ENCODE measurements at regions not wholly inside any gene's neighbourhood (a gene's known extent, or its start where the extent isn't known, plus 50 kb on each side); places are given as distances from the start of the nearest gene placed in this dataset.

GRCh38 chr3:11919390-11919789 lies 72.7 kb upstream of the TAMM41 start:
- no peak for DNase-seq

- no peak for DNase-seq
Measured at GRCh38 chr3:11924518-11924917, 77.8 kb upstream of the TAMM41 start.

- DNase-seq, result peak; percentile 46
Measured at GRCh38 chr3:11928381-11928780, 75.8 kb upstream of the SYN2 start.

- DNase-seq, result no peak
Measured at GRCh38 chr3:11929531-11929930, 74.7 kb upstream of the SYN2 start.

GRCh38 chr3:11930084-11930483 lies 74.1 kb upstream of the SYN2 start:
- DNase-seq, result no peak

GRCh38 chr3:11932636-11933035 lies 71.6 kb upstream of the SYN2 start:
- DNase-seq, result no peak

GRCh38 chr3:11933529-11933928 lies 70.7 kb upstream of the SYN2 start:
- DNase-seq, result no peak

GRCh38 chr3:11944052-11944673 lies 60.0 kb upstream of the SYN2 start:
- DNase-seq, result peak; percentile 27

- DNase-seq, result no peak
Measured at GRCh38 chr3:11948331-11948730, 55.9 kb upstream of the SYN2 start.

- DNase-seq, result no peak
Measured at GRCh38 chr3:11948866-11949265, 55.3 kb upstream of the SYN2 start.

- no peak for DNase-seq
Measured at GRCh38 chr3:11949351-11949750, 54.8 kb upstream of the SYN2 start.

- DNase-seq, result no peak
Measured at GRCh38 chr3:11950576-11950975, 53.6 kb upstream of the SYN2 start.

GRCh38 chr3:11953350-11953749 lies 50.8 kb upstream of the SYN2 start:
- DNase-seq, result no peak

GRCh38 chr3:11953778-11954177 lies 50.4 kb upstream of the SYN2 start:
- no peak for DNase-seq

- peak; percentile 59 for DNase-seq
Measured at GRCh38 chr3:11954312-11954934, 49.8 kb upstream of the SYN2 start.
